NT2/D1 (cell line): ENCODE measurements at regions not wholly inside any gene's neighbourhood (a gene's known extent, or its start where the extent isn't known, plus 50 kb on each side); places are given as distances from the start of the nearest gene placed in this dataset.

Experiments
- DNase-seq: peaks from one replicate; pipeline ENCODE4 v3.0.0-alpha.2; 2011; ENCODE audit warnings: low read depth, low spot score
- H3K27me3 ChIP-seq: 2 replicates; pipeline ENCODE4 v1.6.0; 2011; ENCODE audit warnings: mild to moderate bottlenecking; ENCODE audit not compliant: insufficient read length, insufficient read depth
- H3K36me3 ChIP-seq: 2 replicates; pipeline ENCODE4 v1.6.1; 2011; ENCODE audit warnings: mild to moderate bottlenecking, low read length, mixed read lengths; ENCODE audit not compliant: insufficient read depth, insufficient read length
- H3K4me1 ChIP-seq: 2 replicates; pipeline ENCODE4 v1.5.1; 2011; ENCODE audit not compliant: insufficient read depth, insufficient read length
- H3K4me3 ChIP-seq: 2 replicates; pipeline ENCODE4 v1.5.1; 2011; ENCODE audit warnings: low read depth; ENCODE audit not compliant: insufficient read length
- H3K9ac ChIP-seq: 2 replicates; pipeline ENCODE4 v1.6.0; 2011; ENCODE audit warnings: low read depth; ENCODE audit not compliant: insufficient read length
- H3K9me3 ChIP-seq: 2 replicates; pipeline ENCODE4 v1.5.1; 2011; ENCODE audit warnings: mild to moderate bottlenecking, low read length; ENCODE audit not compliant: insufficient read depth
- SUZ12 ChIP-seq: IDR thresholded peaks from 2 replicates; pipeline ENCODE4 v1.6.1; 2011; ENCODE audit not compliant: insufficient read length, insufficient read depth; ENCODE audit errors: extremely low read depth
- YY1 ChIP-seq: IDR thresholded peaks from 2 replicates; pipeline ENCODE4 v1.6.1; 2011; ENCODE audit not compliant: insufficient read length, insufficient read depth
- ZNF274 ChIP-seq: IDR thresholded peaks from 2 replicates; pipeline ENCODE4 v1.6.1; 2011; ENCODE audit warnings: mild to moderate bottlenecking, low read depth, low read length

- DNase-seq = no peak
- no peak overlapping the region for H3K9ac ChIP-seq
- H3K4me3 ChIP-seq = no peak overlapping the region
- no peaks in the 10 kb centered on the region for H3K36me3 ChIP-seq
- TF ChIP-seq SUZ12 (no peak), YY1 (no peak), ZNF274 (no peak)
- no peaks in the 10 kb centered on the region for H3K4me1 ChIP-seq
- H3K9me3 ChIP-seq = no peaks in the 10 kb centered on the region
- no peaks in the 10 kb centered on the region for H3K27me3 ChIP-seq
Observed at GRCh38 chr18:45290364-45290763, 324.9 kb upstream of the SLC14A2 start.

GRCh38 chr18:45291621-45292615 is 323.4 kb upstream of the SLC14A2 start:
- Histone ChIP-seq H3K4me3 (no peak overlapping the region), H3K4me1 (no peaks in the 10 kb centered on the region), H3K36me3 (no peaks in the 10 kb centered on the region), H3K27me3 (no peaks in the 10 kb centered on the region), H3K9me3 (no peaks in the 10 kb centered on the region), H3K9ac (no peak overlapping the region)
- DNase-seq = no peak
- TF ChIP-seq YY1 = no peak
- TF ChIP-seq ZNF274 = no peak
- no peak for TF ChIP-seq SUZ12

- no peak for TF ChIP-seq SUZ12
- no peak for TF ChIP-seq ZNF274
- no peak for TF ChIP-seq YY1
- H3K4me3 ChIP-seq = no peak overlapping the region
- no peak for DNase-seq
- no peaks in the 10 kb centered on the region for H3K4me1 ChIP-seq
- H3K27me3 ChIP-seq = no peaks in the 10 kb centered on the region
- H3K9ac ChIP-seq = no peak overlapping the region
- H3K36me3 ChIP-seq = no peaks in the 10 kb centered on the region
- H3K9me3 ChIP-seq = no peaks in the 10 kb centered on the region
Observed at GRCh38 chr18:45295388-45295787, 319.9 kb upstream of the SLC14A2 start.

- DNase-seq = no peak
- no peaks in the 10 kb centered on the region for H3K9me3 ChIP-seq
- TF ChIP-seq SUZ12 (no peak), YY1 (no peak), ZNF274 (no peak)
- no peak overlapping the region for H3K4me3 ChIP-seq
- no peaks in the 10 kb centered on the region for H3K27me3 ChIP-seq
- no peak overlapping the region for H3K9ac ChIP-seq
- H3K4me1 ChIP-seq = no peaks in the 10 kb centered on the region
- no peaks in the 10 kb centered on the region for H3K36me3 ChIP-seq
Observed at GRCh38 chr18:45298986-45299385, 316.3 kb upstream of the SLC14A2 start.

DNA sequence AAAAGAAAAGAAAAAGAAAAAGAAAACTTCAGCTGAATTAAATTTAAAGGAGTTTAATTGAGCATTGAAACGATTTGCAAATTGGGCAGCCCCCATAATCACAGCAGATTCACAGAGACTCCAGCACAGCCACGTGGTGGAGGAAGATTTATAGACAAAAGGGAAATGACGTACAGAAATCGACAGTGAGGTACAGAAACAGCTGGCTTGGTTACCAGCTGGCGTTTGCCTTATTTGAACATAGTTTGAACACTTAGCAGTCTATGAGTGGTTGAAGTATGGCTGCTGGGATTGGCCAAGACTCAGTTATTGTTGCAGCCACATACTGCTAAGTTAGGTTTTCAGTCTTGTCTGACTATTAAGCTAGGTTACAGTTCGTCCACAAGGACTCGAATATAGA is 312.2 kb upstream of the SLC14A2 start:
- Histone ChIP-seq H3K9me3 (no peaks in the 10 kb centered on the region), H3K27me3 (no peaks in the 10 kb centered on the region), H3K4me1 (no peaks in the 10 kb centered on the region), H3K36me3 (no peaks in the 10 kb centered on the region), H3K9ac (no peak overlapping the region), H3K4me3 (no peak overlapping the region)
- DNase-seq = no peak
- no peak for TF ChIP-seq SUZ12
- TF ChIP-seq ZNF274 = no peak
- TF ChIP-seq YY1 = no peak

DNA sequence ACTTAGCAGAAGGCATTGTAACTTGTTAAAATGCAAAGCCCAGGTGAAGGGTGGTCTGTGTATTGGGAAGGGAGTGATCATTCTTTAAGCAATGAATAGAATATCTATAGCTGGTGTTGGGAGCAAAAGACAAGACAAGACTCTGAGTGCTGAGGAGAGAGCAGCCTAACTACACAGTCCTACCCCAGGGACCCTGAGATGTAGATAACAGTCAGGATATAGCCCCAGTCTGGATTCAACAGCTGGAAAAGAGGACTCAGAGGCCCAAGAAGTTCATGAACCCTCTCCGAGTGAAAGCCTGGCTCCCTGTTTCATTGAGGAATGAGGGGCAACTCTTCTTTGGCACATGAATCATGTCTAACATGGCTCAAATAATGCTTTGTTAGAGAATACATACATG is 310.7 kb upstream of the SLC14A2 start:
- TF ChIP-seq YY1 (no peak), SUZ12 (no peak), ZNF274 (no peak)
- Histone ChIP-seq H3K4me1 (no peaks in the 10 kb centered on the region), H3K27me3 (no peaks in the 10 kb centered on the region), H3K9ac (no peak overlapping the region), H3K9me3 (no peaks in the 10 kb centered on the region), H3K36me3 (no peaks in the 10 kb centered on the region), H3K4me3 (no peak overlapping the region)
- DNase-seq = no peak

DNA sequence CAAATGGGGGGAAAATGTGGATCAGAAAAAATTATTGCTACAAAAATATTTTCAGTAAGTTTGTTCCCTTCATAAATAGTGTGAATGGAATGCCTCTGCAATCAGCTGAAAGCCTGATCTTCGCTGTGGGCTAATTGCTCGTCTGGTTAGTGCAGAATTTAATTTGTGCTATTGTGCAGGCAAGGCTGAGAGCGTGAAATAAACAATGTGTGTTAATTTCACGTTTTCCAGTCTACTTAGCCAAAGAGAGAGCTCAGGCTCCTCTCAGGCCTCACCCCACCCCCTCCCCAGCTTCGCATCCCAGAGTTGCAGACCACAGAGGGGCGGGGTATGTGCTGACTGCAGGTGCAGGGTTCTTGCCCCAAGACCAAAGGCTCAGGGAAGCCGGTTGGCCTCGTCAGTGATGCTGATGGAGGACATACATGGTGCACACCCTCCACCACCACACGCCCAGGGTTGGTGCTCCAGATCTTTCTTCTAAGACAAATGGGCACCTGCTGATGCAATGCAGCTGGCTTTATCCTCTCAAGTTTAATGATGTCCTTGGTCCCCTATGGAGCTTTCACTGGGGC is 302.6 kb upstream of the SLC14A2 start:
- H3K27me3 ChIP-seq = no peaks in the 10 kb centered on the region
- H3K9ac ChIP-seq = no peak overlapping the region
- no peak overlapping the region for H3K4me3 ChIP-seq
- DNase-seq = no peak
- no peaks in the 10 kb centered on the region for H3K4me1 ChIP-seq
- no peaks in the 10 kb centered on the region for H3K9me3 ChIP-seq
- TF ChIP-seq YY1 (no peak), SUZ12 (no peak), ZNF274 (no peak)
- H3K36me3 ChIP-seq = no peaks in the 10 kb centered on the region
